ENCODE measurements at regions not wholly inside any gene's neighbourhood (a gene's known extent, or its start where the extent isn't known, plus 50 kb on each side); places are given as distances from the start of the nearest gene placed in this dataset.
"Not testable (repeated sequence)": the region's sequence is repeated elsewhere in the genome, so short reads cannot be mapped to it uniquely, and the experiment has no call there.

GRCh38 chr6:74256781-74257180 lies 560.8 kb downstream of the CD109 start:
- no peak for DNase-seq

GRCh38 chr6:74256381-74256780 lies 560.4 kb downstream of the CD109 start:
- no peak for DNase-seq

GRCh38 chr6:74255007-74255406 lies 559.0 kb downstream of the CD109 start:
- not testable (repeated sequence) for DNase-seq

- DNase-seq = not testable (repeated sequence)
These were observed 558.1 kb downstream of the CD109 start for GRCh38 chr6:74254147-74254546.

GRCh38 chr6:74253261-74253660 lies 557.3 kb downstream of the CD109 start:
- DNase-seq = no peak

- DNase-seq = no peak
These were observed 554.3 kb downstream of the CD109 start for GRCh38 chr6:74250161-74250818.

- no peak for DNase-seq
These were observed 553.7 kb downstream of the CD109 start for GRCh38 chr6:74249658-74250057.

GRCh38 chr6:74248966-74249365 lies 553.0 kb downstream of the CD109 start:
- DNase-seq = no peak

GRCh38 chr6:74222768-74223333 lies 526.8 kb downstream of the CD109 start:
- no peak for DNase-seq

GRCh38 chr6:74213995-74214394 lies 518.0 kb downstream of the CD109 start:
- DNase-seq = no peak

- no peak for DNase-seq
These were observed 512.2 kb downstream of the CD109 start for GRCh38 chr6:74208239-74208638.

- no peak for DNase-seq
These were observed 503.4 kb downstream of the CD109 start for GRCh38 chr6:74199215-74199915.

- DNase-seq = no peak
These were observed 501.3 kb downstream of the CD109 start for GRCh38 chr6:74197310-74197709.

GRCh38 chr6:74187811-74188210 lies 491.8 kb downstream of the CD109 start:
- DNase-seq = no peak

GRCh38 chr6:74182992-74183391 lies 487.0 kb downstream of the CD109 start:
- DNase-seq = no peak

- no peak for DNase-seq
These were observed 485.5 kb downstream of the CD109 start for GRCh38 chr6:74181471-74181870.

- no peak for DNase-seq
These were observed 481.5 kb downstream of the CD109 start for GRCh38 chr6:74177506-74177905.

GRCh38 chr6:74170550-74170949 lies 474.5 kb downstream of the CD109 start:
- DNase-seq = not testable (repeated sequence)

GRCh38 chr6:74170118-74170517 lies 474.1 kb downstream of the CD109 start:
- DNase-seq = no peak

- DNase-seq = no peak
These were observed 472.0 kb downstream of the CD109 start for GRCh38 chr6:74167976-74168375.

- no peak for DNase-seq
These were observed 471.5 kb downstream of the CD109 start for GRCh38 chr6:74167511-74167910.

GRCh38 chr6:74166849-74167248 lies 470.8 kb downstream of the CD109 start:
- no peak for DNase-seq

GRCh38 chr6:74161380-74161779 lies 465.4 kb downstream of the CD109 start:
- DNase-seq = no peak

- no peak for DNase-seq
These were observed 456.2 kb downstream of the CD109 start for GRCh38 chr6:74152096-74152675.

Measured in NCI-H748 treated with DMSO at 0.1 percent for 48 hours (cell line).